ENCODE measurements at regions not wholly inside any gene's neighbourhood (a gene's known extent, or its start where the extent isn't known, plus 50 kb on each side); places are given as distances from the start of the nearest gene placed in this dataset.

GRCh38 chr20:40191573-40191972, 497.5 kb downstream of the MAFB start:
- TF ChIP-seq CTCF (IDR thresholded peaks at IDR 0.05) (no peak), EP300 (IDR thresholded peaks at IDR 0.05) (no peak)
